Epithelial cell of esophagus (primary cell): ENCODE measurements at regions not wholly inside any gene's neighbourhood (a gene's known extent, or its start where the extent isn't known, plus 50 kb on each side); places are given as distances from the start of the nearest gene placed in this dataset.

Source experiments
- DNase-seq: peaks from one replicate; pipeline ENCODE4 v3.0.0; 2010; ENCODE audit warnings: low read depth
- H3K4me3 ChIP-seq: 2 replicates; pipeline ENCODE4 v1.5.1; 2011; ENCODE audit warnings: mild to moderate bottlenecking, low read length, control low read depth
- TF ChIP-seq, protein P1 (sequence below): IDR thresholded peaks from 2 replicates; pipeline ENCODE4 v1.5.1; 2011; ENCODE audit warnings: low read depth, mild to moderate bottlenecking, low read length, control low read depth, inconsistent platforms; ENCODE audit not compliant: insufficient read depth; ENCODE audit errors: missing control alignments

DNA sequence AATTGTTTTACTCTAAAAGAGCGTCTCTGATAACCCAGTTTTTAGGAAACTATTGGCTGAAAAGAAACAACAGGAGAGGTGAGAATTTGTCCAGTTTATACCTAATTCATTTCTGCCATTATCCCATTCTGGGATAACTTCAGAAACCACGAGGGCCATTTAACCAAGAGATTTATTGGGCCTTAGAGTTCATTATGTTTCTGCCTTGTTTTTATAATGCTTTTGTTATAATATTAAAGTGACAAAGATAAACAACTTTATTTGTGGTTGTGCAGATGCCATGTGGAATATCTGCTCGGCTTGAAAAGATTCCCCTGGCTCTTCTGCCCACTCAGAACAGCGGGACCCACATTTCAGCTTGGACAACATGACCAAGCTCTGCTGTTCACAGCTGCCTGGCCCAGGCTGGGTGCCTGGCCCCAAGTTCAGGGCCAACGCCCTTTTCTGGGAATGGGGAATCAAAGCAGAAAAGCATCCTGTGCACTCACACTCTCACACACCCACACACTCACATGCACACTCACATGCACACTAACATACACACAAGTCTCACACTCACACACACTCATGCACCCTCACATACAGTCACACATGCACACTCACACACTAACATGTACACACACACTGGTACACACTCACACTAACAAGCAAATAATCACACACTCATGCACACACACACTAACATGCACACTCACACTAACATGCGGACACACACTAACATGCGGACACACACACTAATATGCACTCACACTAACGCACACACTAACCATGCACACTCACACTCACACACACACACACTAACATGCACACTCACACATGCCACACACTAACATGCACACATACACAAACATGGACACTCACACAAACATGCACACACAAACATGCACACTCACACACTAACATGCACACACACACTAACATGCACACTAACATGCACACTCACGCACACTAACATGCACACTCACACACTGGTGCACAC, 86.7 kb upstream of the NEDD9 start:
- DNase-seq = no peak
- H3K4me3 ChIP-seq = no peak overlapping the region
- TF ChIP-seq, protein P1, sequence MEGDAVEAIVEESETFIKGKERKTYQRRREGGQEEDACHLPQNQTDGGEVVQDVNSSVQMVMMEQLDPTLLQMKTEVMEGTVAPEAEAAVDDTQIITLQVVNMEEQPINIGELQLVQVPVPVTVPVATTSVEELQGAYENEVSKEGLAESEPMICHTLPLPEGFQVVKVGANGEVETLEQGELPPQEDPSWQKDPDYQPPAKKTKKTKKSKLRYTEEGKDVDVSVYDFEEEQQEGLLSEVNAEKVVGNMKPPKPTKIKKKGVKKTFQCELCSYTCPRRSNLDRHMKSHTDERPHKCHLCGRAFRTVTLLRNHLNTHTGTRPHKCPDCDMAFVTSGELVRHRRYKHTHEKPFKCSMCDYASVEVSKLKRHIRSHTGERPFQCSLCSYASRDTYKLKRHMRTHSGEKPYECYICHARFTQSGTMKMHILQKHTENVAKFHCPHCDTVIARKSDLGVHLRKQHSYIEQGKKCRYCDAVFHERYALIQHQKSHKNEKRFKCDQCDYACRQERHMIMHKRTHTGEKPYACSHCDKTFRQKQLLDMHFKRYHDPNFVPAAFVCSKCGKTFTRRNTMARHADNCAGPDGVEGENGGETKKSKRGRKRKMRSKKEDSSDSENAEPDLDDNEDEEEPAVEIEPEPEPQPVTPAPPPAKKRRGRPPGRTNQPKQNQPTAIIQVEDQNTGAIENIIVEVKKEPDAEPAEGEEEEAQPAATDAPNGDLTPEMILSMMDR = no peak

DNA sequence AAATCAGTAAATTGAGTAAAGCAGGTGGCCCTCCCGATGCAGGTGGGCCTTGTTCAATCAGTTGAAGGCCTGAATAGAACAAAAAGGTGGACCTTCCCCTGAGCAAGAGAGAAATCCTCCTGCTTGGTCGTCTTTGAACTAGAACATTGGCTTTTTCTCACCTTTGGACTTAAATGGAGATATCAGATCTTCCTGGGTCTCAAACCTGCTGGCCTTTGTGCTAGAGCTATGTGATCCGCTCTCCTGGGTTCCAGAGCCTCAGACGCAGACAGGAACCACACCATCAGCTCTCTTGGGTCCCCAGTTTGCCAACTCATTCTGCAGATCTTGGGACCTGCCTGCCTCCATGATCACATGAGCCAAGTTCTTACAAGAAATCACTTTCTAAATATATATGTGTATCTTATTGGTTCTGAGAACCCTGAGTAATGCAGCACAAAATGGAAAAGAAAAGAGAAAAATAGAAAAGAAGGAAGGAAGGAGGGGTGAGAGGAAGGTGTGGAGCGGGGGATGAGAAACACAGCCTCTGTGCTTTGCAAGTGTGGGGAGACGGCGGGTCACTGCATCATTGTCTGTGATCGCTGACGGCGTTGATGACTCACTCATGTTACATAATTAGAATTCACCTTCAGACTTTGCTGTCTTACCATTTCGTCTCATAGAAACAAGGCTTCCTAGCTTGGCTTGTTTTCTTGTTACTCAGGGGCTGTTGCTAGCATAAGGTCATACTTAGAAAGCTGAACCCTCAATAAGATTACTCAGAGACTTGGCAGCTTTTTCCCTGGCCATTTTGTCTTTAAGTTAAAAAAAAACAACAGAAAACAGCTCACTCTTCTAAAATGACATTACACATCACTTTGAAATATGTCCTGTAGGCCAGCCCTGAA, 85.7 kb upstream of the NEDD9 start:
- no peak overlapping the region for H3K4me3 ChIP-seq
- TF ChIP-seq, protein P1 = no peak
- peak; percentile 99 for DNase-seq

GRCh38 chr6:11315743-11316437, 83.4 kb upstream of the NEDD9 start:
- no peak overlapping the region for H3K4me3 ChIP-seq
- TF ChIP-seq, protein P1 = no peak
- DNase-seq = peak; percentile 94

GRCh38 chr6:11313207-11313606, 80.7 kb upstream of the NEDD9 start:
- TF ChIP-seq, protein P1 = no peak
- no peak for DNase-seq
- H3K4me3 ChIP-seq = no peak overlapping the region

GRCh38 chr6:11311970-11312369, 79.5 kb upstream of the NEDD9 start:
- no peak for DNase-seq
- TF ChIP-seq, protein P1 = no peak
- H3K4me3 ChIP-seq = no peak overlapping the region

DNA sequence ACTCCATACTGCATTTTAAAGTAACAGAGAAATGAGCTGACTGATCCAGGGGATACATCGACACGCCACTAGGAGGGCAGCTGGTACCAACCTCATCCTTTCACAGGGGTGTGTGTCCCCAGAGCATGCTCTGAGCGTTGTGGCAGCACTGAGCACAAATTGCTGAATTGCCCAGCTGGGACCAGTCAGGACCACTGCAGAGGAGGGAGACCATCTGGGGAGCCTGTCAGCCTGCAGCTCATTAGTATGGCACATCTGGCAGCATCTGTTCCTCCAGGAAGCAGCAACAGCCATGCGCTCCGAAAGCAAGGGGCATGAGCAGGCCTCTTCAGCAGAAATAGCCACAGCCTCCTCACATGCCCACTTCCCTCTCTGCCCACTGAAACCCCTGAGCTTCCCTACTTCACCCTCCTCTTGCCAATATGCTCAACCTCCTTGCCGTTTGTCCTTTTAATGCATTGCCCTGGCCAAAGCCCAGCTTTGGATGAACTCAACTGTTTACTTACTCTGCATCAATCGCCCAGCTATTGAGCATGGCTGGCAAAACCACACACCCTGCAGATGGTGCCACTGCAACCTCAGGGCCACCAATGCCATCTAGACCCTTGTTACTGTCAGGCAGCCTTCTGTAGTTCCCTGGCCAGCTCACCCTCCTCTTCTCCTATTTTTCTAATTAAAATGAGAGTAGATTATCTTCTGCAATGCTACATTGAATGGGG, 77.6 kb upstream of the NEDD9 start:
- TF ChIP-seq, protein P1 = no peak
- no peak overlapping the region for H3K4me3 ChIP-seq
- DNase-seq = no peak
